DOHH2 (cell line): ENCODE measurements at regions not wholly inside any gene's neighbourhood (a gene's known extent, or its start where the extent isn't known, plus 50 kb on each side); places are given as distances from the start of the nearest gene placed in this dataset.

Experiments
- H3F3A ChIP-seq: fragments of 200-600 bp; sonication (generic), shearing (Covaris generic); 2 replicates; pipeline ENCODE4 v1.6.0; 2016; ENCODE audit warnings: antibody characterized with exemption, mild to moderate bottlenecking; ENCODE audit not compliant: control insufficient read depth, insufficient read depth
- H3K27ac ChIP-seq: fragments of 200-600 bp; sonication (generic); 2 replicates; pipeline ENCODE4 v1.5.1; 2014; ENCODE audit warnings: low read depth, mild to moderate bottlenecking, low read length, moderate library complexity
- H3K27me3 ChIP-seq: fragments of 200-600 bp; sonication (generic); 2 replicates; pipeline ENCODE4 v1.6.1; 2014; ENCODE audit warnings: mild to moderate bottlenecking, low read length, mixed read lengths; ENCODE audit not compliant: control insufficient read depth
- H3K36me3 ChIP-seq: fragments of 200-600 bp; sonication (generic); 2 replicates; pipeline ENCODE4 v1.6.1; 2014; ENCODE audit warnings: mild to moderate bottlenecking, low read length, moderate library complexity, mixed read lengths; ENCODE audit not compliant: control insufficient read depth
- H3K4me1 ChIP-seq: fragments of 200-600 bp; sonication (generic); 2 replicates; pipeline ENCODE4 v1.6.1; 2014; ENCODE audit warnings: mild to moderate bottlenecking, low read length, mixed read lengths; ENCODE audit not compliant: control insufficient read depth
- H3K4me2 ChIP-seq: fragments of 200-600 bp; sonication (generic); 2 replicates; pipeline ENCODE4 v1.6.0; 2014; ENCODE audit warnings: mild to moderate bottlenecking, low read length, moderate library complexity
- H3K4me3 ChIP-seq: fragments of 200-600 bp; sonication (generic); 2 replicates; pipeline ENCODE4 v1.5.1; 2014; ENCODE audit warnings: mild to moderate bottlenecking, low read length, mixed read lengths
- H3K79me2 ChIP-seq: fragments of 200-600 bp; sonication (generic); 2 replicates; pipeline ENCODE4 v1.6.1; 2014; ENCODE audit warnings: mild to moderate bottlenecking, low read length, mixed read lengths; ENCODE audit not compliant: control insufficient read depth
- H3K9me2 ChIP-seq: fragments of 200-600 bp; sonication (generic); replicated peaks from 2 replicates; pipeline ENCODE4 v1.6.1; 2014; ENCODE audit warnings: mild to moderate bottlenecking, low read length, mixed read lengths; ENCODE audit not compliant: control insufficient read depth
- H3K9me3 ChIP-seq: fragments of 200-600 bp; sonication (generic); 2 replicates; pipeline ENCODE4 v1.6.1; 2014; ENCODE audit warnings: antibody characterized with exemption, low read length, mixed read lengths; ENCODE audit not compliant: control insufficient read depth, insufficient read depth
- H4K20me1 ChIP-seq: fragments of 200-600 bp; sonication (generic); 2 replicates; pipeline ENCODE4 v1.6.0; 2014; ENCODE audit warnings: low read depth, mild to moderate bottlenecking, antibody characterized with exemption, low read length, moderate library complexity; ENCODE audit not compliant: control insufficient read depth, insufficient read depth
- EZH2phosphoT487 ChIP-seq: fragments of 200-600 bp; sonication (generic); IDR thresholded peaks from 2 replicates; pipeline ENCODE4 v1.6.1; 2017; ENCODE audit warnings: borderline replicate concordance, mild to moderate bottlenecking, antibody characterized with exemption, low read length, moderate library complexity, mixed read lengths
- TF ChIP-seq, protein P1 (sequence below): fragments of 200-600 bp; sonication (generic); IDR thresholded peaks from one replicate; pipeline ENCODE4 v1.5.1; 2014; ENCODE audit warnings: antibody characterized with exemption, mild to moderate bottlenecking, low read depth, low read length; ENCODE audit not compliant: poor library complexity, severe bottlenecking

DNA sequence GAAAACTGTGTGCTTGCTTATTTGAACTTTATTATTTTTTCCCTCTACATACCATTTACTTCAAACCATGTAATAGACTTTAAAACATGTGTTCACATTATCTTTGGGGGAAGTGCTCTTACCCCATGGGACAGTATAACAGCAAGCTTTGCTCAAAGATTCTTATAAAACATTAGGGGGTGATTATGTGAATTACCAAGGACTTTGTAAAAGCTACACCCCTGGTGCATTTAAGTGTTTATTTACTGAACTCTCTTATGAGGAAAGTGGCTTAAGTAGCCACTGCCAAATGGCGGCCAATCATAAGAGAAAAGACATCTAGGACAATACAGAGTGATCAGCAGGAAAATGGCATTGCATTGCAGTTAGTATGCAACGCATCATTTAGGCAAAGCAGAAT is 70.3 kb downstream of the CAPZA3 start:
- Histone ChIP-seq H3K79me2 (no peaks in the 10 kb centered on the region), H3K27ac (no peak overlapping the region), H3K4me1 (no peaks in the 10 kb centered on the region), H3K4me3 (no peak overlapping the region), H3K36me3 (no peaks in the 10 kb centered on the region), H3K9me2 (no peaks in the 10 kb centered on the region), H3F3A (no peaks in the 10 kb centered on the region), H4K20me1 (no peaks in the 10 kb centered on the region), H3K4me2 (no peak overlapping the region), H3K27me3 (no peaks in the 10 kb centered on the region), H3K9me3 (no peaks in the 10 kb centered on the region)
- TF ChIP-seq, protein P1, sequence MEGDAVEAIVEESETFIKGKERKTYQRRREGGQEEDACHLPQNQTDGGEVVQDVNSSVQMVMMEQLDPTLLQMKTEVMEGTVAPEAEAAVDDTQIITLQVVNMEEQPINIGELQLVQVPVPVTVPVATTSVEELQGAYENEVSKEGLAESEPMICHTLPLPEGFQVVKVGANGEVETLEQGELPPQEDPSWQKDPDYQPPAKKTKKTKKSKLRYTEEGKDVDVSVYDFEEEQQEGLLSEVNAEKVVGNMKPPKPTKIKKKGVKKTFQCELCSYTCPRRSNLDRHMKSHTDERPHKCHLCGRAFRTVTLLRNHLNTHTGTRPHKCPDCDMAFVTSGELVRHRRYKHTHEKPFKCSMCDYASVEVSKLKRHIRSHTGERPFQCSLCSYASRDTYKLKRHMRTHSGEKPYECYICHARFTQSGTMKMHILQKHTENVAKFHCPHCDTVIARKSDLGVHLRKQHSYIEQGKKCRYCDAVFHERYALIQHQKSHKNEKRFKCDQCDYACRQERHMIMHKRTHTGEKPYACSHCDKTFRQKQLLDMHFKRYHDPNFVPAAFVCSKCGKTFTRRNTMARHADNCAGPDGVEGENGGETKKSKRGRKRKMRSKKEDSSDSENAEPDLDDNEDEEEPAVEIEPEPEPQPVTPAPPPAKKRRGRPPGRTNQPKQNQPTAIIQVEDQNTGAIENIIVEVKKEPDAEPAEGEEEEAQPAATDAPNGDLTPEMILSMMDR, result no peak
- no peak for TF ChIP-seq EZH2phosphoT487

DNA sequence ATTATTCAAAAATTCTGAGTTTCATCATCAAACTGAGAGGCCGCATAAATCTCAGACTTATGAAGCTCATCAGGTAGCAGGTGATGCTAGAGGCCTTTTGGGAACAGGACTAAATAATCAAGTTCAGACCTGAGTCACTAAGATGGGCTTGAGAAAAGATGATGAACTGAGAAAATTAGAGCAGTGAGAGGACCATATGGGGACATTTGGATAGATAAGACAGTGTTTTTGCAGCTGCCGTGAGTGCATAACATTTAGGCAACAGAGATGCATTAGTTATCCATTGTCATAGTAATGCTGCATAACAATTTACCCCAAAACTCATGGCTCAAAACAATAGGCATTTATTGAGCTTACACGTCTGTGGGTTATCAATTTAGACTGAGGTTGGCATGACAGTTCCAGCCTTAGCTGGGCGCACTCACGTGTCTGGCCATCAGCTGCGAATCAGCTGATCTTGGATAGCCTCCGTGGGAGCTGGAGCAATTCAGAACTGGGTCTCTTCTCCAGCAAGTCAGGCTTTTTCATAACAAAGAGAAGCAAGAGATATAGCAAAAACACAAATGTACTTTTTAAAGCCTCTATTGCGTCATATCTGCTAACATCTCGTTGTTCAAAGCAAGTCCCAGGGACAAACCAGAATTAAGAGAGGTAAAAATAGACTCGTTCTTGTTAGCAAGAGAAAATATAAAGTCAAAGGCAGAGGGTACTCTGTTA is 72.8 kb downstream of the CAPZA3 start:
- no peaks in the 10 kb centered on the region for H3K9me2 ChIP-seq
- H3K27me3 ChIP-seq, result no peaks in the 10 kb centered on the region
- H4K20me1 ChIP-seq, result no peaks in the 10 kb centered on the region
- no peak overlapping the region for H3K4me2 ChIP-seq
- H3K4me3 ChIP-seq, result no peak overlapping the region
- no peaks in the 10 kb centered on the region for H3K36me3 ChIP-seq
- H3K4me1 ChIP-seq, result no peaks in the 10 kb centered on the region
- H3F3A ChIP-seq, result no peaks in the 10 kb centered on the region
- no peak overlapping the region for H3K27ac ChIP-seq
- H3K79me2 ChIP-seq, result no peaks in the 10 kb centered on the region
- no peaks in the 10 kb centered on the region for H3K9me3 ChIP-seq
- TF ChIP-seq, protein P1, result no peak
- TF ChIP-seq EZH2phosphoT487, result no peak

DNA sequence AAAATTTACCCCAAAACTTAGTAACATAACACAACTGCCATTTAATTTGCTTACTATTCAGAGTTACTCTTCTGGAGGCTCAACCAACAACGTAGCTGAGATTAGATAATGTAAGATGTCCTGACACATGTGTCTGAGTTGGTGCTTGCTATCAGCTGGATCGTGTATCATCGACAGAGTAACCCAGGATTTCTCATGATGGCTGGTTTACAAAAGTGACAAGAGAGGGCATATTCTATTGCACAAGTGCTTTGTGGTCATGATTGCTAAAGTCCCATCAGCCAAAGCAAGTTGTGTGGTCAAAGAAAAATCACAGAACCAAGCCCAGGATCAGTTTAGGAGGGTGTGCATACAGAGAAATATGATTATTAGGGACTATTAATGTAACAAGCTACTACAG is 73.4 kb downstream of the CAPZA3 start:
- Histone ChIP-seq H3F3A (no peaks in the 10 kb centered on the region), H3K27me3 (no peaks in the 10 kb centered on the region), H3K36me3 (no peaks in the 10 kb centered on the region), H3K27ac (no peak overlapping the region), H4K20me1 (no peaks in the 10 kb centered on the region), H3K4me2 (no peak overlapping the region), H3K79me2 (no peaks in the 10 kb centered on the region), H3K4me1 (no peaks in the 10 kb centered on the region), H3K9me3 (no peaks in the 10 kb centered on the region), H3K9me2 (no peaks in the 10 kb centered on the region), H3K4me3 (no peak overlapping the region)
- no peak for TF ChIP-seq EZH2phosphoT487

DNA sequence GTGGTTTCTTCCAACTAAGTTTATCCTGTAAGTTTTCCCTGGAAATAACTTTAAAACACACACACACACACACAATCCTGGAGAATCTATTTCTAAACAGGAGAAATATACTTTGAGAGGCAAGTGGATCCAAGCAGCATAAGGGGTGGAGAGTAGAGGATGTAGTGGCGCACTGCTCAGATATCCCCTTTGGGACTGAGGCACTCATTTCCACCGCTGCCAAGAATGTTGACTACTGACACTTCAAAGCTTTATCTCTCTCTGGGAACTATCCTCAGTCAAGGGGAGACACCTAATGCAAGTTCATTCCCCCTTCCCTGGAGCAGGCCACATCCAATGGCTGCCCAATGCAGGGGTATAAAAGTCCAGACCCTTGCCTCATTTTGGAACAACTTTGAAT is 75.8 kb downstream of the CAPZA3 start:
- Histone ChIP-seq H3F3A (no peaks in the 10 kb centered on the region), H3K27me3 (no peaks in the 10 kb centered on the region), H3K9me3 (no peaks in the 10 kb centered on the region), H3K27ac (no peak overlapping the region), H3K79me2 (no peaks in the 10 kb centered on the region), H3K4me3 (no peak overlapping the region), H3K4me1 (no peaks in the 10 kb centered on the region), H3K4me2 (no peak overlapping the region), H3K36me3 (no peaks in the 10 kb centered on the region), H3K9me2 (no peaks in the 10 kb centered on the region), H4K20me1 (no peaks in the 10 kb centered on the region)
- TF ChIP-seq EZH2phosphoT487, result no peak
- TF ChIP-seq, protein P1, result no peak
